Skeletal muscle satellite cell (primary cell): ENCODE measurements at regions not wholly inside any gene's neighbourhood (a gene's known extent, or its start where the extent isn't known, plus 50 kb on each side); places are given as distances from the start of the nearest gene placed in this dataset.
"Not testable (repeated sequence)": the region's sequence is repeated elsewhere in the genome, so short reads cannot be mapped to it uniquely, and the experiment has no call there.

Source experiments
- H3K27me3 ChIP-seq: 2 replicates; pipeline ENCODE4 v1.7.0; 2013; ENCODE audit warnings: low read length; ENCODE audit not compliant: control insufficient read depth, insufficient read depth
- H3K36me3 ChIP-seq: 2 replicates; pipeline ENCODE4 v1.7.0; 2013; ENCODE audit warnings: mild to moderate bottlenecking, control low read depth, low read length; ENCODE audit not compliant: insufficient read depth
- H3K4me1 ChIP-seq: 2 replicates; pipeline ENCODE4 v1.7.0; 2013; ENCODE audit warnings: low read length; ENCODE audit not compliant: control insufficient read depth, insufficient read depth
- H3K4me2 ChIP-seq: 2 replicates; pipeline ENCODE4 v1.7.0; 2013; ENCODE audit warnings: mild to moderate bottlenecking, low read length
- H3K4me3 ChIP-seq: 2 replicates; pipeline ENCODE4 v1.7.0; 2013; ENCODE audit warnings: low read length
- H3K9ac ChIP-seq: 2 replicates; pipeline ENCODE4 v1.7.0; 2013; ENCODE audit warnings: mild to moderate bottlenecking, low read depth, low read length, moderate library complexity
- H3K9me3 ChIP-seq: replicated peaks from 2 replicates; pipeline ENCODE4 v1.7.0; 2013; ENCODE audit warnings: mild to moderate bottlenecking, control low read depth, low read length

DNA sequence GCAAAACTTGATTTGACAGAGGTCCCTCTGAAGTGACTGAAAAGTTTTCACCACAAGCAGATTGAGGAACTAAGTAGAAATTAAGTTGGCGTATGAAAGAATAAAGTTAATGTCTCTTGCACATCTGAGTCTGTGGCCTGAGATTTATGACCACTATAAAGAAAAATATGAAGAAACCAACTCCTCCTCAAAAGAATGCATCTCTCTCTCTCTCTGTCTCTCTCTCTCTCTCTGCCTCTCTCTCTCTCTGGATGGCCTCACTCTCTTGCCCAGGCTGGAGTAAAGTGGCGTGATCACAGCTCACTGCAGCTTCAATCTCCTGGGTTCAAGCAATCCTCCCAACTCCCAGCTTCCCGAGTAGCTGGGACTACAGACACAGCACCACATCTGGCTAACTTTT, 55.2 kb downstream of the RPL22L1 start:
- Histone ChIP-seq H3K27me3 (no peaks in the 10 kb centered on the region), H3K9ac (no peak overlapping the region), H3K9me3 (no peaks in the 10 kb centered on the region), H3K4me2 (no peak overlapping the region), H3K4me1 (peaks cover 40% of the 10 kb centered on the region), H3K36me3 (no peaks in the 10 kb centered on the region), H3K4me3 (no peak overlapping the region)

DNA sequence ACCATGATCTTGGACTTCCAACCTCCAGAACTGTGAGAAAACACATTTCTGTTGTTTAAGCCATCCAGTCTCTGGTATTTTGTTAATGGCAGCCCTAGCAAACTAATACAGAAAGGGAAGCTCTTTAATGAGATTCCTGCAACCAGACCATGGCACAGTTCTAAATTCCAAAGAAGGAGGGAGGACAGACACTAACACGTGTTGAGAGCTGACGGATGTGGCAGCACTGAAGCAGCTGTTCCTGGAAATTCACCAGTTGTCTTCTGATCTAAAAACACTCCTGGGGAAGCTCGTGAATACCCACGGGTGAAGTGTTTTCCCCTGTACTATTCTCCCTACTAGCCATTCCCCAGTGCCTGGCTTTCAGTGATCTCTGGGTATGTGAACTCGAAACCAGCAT, 56.7 kb downstream of the RPL22L1 start:
- Histone ChIP-seq H3K9me3 (no peaks in the 10 kb centered on the region), H3K4me1 (peaks cover 51% of the 10 kb centered on the region), H3K9ac (no peak overlapping the region), H3K27me3 (no peaks in the 10 kb centered on the region), H3K4me2 (no peak overlapping the region), H3K36me3 (no peaks in the 10 kb centered on the region), H3K4me3 (no peak overlapping the region)

DNA sequence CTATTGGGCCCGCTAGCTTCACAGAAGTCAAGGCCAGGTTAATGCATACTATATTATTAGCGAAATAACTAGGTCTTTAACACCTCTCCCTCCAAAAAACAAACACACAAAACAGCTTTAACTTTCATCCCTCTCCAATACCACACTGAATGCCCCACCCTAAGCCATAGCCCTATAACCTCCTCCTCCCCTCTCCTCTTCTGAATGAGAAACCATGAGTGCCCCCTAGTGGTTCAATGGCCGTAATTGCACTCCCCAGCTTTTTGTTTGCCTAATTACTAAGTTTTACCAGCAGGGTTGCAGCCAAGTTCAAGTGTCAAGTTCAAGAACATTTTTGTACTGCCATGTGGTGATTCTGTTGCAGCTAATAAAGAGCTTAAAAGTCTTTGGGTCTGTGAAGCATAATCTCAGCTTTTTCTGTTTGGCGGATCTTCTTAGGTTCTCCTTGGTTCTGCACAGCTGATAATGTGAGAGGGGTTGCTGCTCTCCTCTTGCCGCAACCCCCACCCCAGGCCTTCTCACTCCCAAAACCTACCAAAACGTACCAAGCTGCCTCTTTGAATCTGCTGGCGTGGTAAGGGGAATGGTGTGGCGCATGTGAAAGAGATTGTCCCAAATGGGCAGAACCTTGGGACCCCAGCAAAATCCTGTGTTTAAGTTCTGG, 57.9 kb downstream of the RPL22L1 start:
- no peaks in the 10 kb centered on the region for H3K27me3 ChIP-seq
- H3K9ac ChIP-seq, result no peak overlapping the region
- H3K4me1 ChIP-seq, result peaks cover 51% of the 10 kb centered on the region
- no peaks in the 10 kb centered on the region for H3K36me3 ChIP-seq
- no peak overlapping the region for H3K4me2 ChIP-seq
- no peak overlapping the region for H3K4me3 ChIP-seq
- no peaks in the 10 kb centered on the region for H3K9me3 ChIP-seq

DNA sequence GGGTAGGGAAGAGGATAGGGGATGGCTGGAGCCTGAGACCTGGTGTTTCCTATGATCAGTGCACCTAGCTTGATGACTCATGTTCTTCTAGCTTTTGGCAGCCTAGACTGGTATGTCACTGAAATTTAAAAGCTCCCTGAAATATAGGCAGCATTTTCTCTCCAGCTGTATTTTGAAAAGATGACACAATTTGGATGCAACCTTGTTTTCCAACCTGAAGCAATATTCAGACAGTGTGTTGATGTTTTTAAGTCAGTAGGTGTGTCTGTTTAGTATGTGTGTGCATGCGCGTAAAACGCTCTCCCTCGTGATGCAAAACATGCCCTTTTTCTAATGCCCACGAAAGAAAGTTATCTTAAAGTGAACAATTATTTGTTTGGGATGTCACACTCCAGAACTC, 58.5 kb downstream of the RPL22L1 start:
- H3K27me3 ChIP-seq, result no peaks in the 10 kb centered on the region
- no peaks in the 10 kb centered on the region for H3K36me3 ChIP-seq
- peaks cover 51% of the 10 kb centered on the region for H3K4me1 ChIP-seq
- H3K4me3 ChIP-seq, result no peak overlapping the region
- H3K9me3 ChIP-seq, result no peaks in the 10 kb centered on the region
- peak overlapping the region; percentile 3 for H3K4me2 ChIP-seq
- H3K9ac ChIP-seq, result no peak overlapping the region

DNA sequence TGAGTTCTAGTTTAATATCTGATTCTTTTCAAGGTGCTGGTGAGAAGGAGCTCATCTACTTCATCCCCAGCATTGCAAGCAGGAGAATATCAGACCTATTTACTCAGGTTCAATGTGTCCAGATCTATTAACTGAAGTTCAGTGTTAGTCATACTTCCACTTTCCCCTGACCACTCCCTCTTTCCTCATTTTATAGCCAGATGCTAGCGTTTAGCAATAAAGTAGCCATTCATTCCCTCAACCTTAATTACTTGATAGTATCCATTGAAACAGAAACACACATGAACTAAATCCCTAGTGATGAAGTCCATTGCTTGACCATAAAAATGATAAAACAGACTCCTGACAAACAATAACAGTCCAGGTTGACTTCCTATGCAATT, 60.0 kb downstream of the RPL22L1 start:
- peaks cover 46% of the 10 kb centered on the region for H3K4me1 ChIP-seq
- H3K27me3 ChIP-seq, result no peaks in the 10 kb centered on the region
- H3K36me3 ChIP-seq, result no peaks in the 10 kb centered on the region
- no peaks in the 10 kb centered on the region for H3K9me3 ChIP-seq
- no peak overlapping the region for H3K9ac ChIP-seq
- no peak overlapping the region for H3K4me3 ChIP-seq
- H3K4me2 ChIP-seq, result peak overlapping the region; percentile 6

DNA sequence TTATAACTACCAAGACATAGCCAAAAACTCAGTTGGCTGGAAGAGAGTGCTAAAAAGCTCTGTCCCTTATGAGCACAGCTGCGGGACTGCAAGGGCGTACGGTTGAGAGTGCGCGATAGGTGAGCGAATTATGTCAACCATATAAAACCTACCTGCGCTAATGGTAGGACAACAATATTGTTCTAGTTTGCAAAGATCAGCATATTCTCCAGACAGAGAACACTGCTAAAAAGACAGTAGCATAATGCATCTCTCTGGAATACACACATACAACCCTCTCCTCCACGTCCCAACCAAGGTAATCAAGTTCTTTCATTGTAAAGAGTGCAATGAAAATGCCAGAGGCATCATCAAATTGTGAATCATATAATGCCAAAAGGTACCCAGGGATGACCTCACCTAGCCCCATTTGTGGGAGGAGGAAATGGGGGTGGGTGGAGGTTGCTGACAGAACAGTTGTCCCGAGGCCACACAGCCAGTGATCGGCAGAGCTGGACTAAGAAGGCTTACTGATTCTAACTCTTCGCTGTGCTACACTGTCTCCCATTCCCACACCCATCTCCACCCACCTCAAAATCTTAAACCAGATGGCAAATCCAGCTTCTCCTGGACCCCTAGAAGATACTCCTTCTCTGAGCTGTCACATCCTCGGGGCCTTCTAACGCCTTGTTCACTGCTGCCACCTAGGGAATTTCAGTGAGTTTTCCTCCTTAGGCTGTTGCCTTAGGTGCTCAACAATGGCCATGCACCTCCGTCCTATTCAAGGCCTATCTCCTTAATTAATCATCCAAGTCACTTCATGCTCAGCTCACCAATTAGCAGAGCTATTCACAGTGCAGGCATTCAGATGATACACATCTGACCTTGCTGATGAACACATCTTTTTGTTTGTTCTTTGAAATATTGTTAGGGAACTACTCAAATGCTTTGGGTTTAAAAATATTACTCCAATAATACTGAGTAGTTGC, 60.7 kb downstream of the RPL22L1 start:
- no peaks in the 10 kb centered on the region for H3K36me3 ChIP-seq
- no peak overlapping the region for H3K9ac ChIP-seq
- H3K4me1 ChIP-seq, result peaks cover 47% of the 10 kb centered on the region
- peak overlapping the region; percentile 10 for H3K4me2 ChIP-seq
- no peaks in the 10 kb centered on the region for H3K9me3 ChIP-seq
- no peak overlapping the region for H3K4me3 ChIP-seq
- no peaks in the 10 kb centered on the region for H3K27me3 ChIP-seq

DNA sequence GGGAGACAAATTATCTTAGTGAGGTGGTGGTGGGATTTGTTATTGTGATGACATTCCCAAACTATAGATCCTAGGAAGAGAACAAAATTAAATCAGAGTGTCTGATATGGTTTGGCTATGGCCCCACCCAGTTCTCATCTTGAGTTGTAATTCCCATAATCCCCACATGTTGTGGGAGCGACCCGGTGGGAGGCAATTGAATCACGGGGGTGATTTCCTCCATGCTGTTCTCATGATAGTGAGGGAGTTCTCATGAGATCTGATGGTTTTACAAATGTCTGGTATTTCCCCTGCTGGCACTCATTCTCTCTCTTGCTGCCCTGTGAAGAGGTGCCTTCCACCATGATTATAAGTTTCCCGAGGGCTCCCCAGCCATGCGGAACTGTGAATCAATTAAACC, 62.0 kb downstream of the RPL22L1 start:
- no peak overlapping the region for H3K4me3 ChIP-seq
- no peak overlapping the region for H3K4me2 ChIP-seq
- H3K27me3 ChIP-seq, result no peaks in the 10 kb centered on the region
- H3K36me3 ChIP-seq, result no peaks in the 10 kb centered on the region
- H3K9ac ChIP-seq, result no peak overlapping the region
- H3K9me3 ChIP-seq, result no peaks in the 10 kb centered on the region
- H3K4me1 ChIP-seq, result peaks cover 52% of the 10 kb centered on the region

DNA sequence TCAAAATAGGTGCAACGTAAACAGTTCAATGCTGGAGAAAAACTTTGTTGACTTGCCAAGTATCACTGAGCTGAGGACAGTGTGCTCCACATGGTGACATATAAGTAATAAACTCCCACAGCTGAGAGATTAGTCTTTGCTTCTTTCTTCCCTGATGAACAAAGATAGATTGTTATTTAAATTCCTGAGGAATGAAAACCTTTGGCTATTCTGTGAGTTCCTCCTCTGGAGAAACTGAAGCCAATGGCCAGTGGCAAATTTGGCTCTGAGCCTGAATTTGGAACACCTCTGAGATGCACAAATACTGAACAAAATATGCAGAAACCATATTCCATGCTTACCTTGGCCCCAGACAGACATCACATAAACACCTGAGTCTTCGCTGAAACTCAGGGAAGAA, 63.3 kb downstream of the RPL22L1 start:
- Histone ChIP-seq H3K9me3 (no peaks in the 10 kb centered on the region), H3K4me2 (no peak overlapping the region), H3K4me3 (no peak overlapping the region), H3K27me3 (no peaks in the 10 kb centered on the region), H3K9ac (no peak overlapping the region), H3K4me1 (peaks cover 54% of the 10 kb centered on the region), H3K36me3 (no peaks in the 10 kb centered on the region)

DNA sequence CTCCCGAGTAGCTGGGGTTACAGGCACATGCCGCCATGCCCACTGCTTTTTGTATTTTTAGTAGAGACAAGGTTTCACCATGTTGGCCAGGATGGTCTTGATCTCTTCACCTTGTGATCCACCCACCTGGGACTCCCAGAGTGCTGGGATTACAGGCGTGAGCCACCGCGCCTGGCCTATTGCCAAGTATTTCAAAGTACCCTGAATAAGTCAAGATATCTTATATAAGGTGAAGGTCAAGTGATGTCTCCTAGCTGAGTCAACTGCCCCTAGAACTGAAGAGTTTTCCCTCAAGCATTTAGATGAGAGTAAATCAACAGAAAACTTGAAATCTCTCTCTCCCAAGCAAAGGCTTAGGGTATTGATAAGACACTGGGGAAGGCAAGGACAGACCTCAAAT, 63.9 kb downstream of the RPL22L1 start:
- no peak overlapping the region for H3K4me2 ChIP-seq
- H3K4me3 ChIP-seq, result no peak overlapping the region
- H3K4me1 ChIP-seq, result peaks cover 54% of the 10 kb centered on the region

DNA sequence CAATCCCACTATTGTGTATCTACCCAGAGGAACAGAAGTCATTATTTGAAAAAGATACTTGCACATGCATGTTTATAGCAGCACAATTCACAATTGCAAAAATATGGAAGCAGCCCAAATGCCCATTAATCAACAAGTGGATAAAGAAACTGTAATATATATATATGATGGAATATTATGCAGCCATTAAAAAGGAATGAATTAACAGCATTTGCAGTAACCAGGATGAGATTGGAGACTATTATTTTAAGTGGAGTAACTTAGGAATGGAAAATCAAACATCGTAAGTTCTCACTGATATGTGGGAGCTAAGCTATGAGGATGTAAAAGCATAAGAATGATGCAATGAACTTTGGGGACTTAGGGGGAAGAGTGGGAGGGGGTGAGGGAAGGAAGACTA, 64.7 kb downstream of the RPL22L1 start:
- not testable (repeated sequence) for H3K4me3 ChIP-seq, H3K9me3 ChIP-seq, H3K27me3 ChIP-seq, H3K4me2 ChIP-seq, H3K9ac ChIP-seq, H3K36me3 ChIP-seq
- H3K4me1 ChIP-seq, result peaks cover 47% of the 10 kb centered on the region

More for the DNA sequence above, 63.9 kb downstream of the RPL22L1 start:
- H3K36me3 ChIP-seq, result no peaks in the 10 kb centered on the region
- no peaks in the 10 kb centered on the region for H3K27me3 ChIP-seq
- H3K9ac ChIP-seq, result no peak overlapping the region
- no peaks in the 10 kb centered on the region for H3K9me3 ChIP-seq

DNA sequence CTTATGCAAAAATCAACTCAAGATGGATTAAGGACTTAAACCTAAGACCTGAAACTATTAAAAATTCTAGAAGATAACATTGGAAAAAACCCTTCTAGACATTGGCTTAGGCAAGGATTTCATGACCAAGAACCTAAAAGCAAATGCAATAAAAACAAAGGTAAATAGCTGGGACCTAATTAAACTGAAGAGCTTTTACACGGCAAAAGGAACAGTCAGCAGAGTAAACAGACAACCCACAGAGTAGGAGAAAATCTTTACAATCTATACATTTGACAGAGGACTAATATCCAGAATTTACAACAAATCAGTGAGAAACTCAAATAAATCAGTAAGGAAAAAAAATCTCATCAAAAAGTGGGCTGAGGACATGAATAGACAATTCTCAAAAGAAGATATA, 65.4 kb downstream of the RPL22L1 start:
- not testable (repeated sequence) for H3K27me3 ChIP-seq, H3K4me3 ChIP-seq, H3K9me3 ChIP-seq, H3K9ac ChIP-seq, H3K36me3 ChIP-seq, H3K4me2 ChIP-seq
- peaks cover 40% of the 10 kb centered on the region for H3K4me1 ChIP-seq

DNA sequence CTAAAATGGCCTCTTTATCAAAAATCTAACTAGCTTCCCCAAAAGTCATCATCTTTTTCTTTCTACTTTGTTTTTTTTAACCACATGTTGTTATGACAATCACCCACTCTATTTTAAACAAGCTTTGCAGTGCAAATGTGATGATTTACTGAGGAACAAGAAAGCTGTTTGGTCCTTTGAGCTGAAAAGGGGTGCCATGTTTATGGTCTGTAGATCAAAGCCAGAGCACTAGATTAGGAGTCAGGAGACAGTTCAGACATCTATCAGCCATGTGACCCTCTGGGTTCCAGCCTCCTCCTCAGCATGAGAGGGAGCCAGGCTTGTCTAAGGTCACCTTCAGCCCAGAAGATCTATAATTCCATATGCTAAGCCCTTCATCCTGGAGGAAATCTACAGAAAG, 65.9 kb downstream of the RPL22L1 start:
- Histone ChIP-seq H3K4me3 (no peak overlapping the region), H3K9me3 (no peaks in the 10 kb centered on the region), H3K4me1 (peaks cover 35% of the 10 kb centered on the region), H3K36me3 (no peaks in the 10 kb centered on the region), H3K4me2 (no peak overlapping the region), H3K9ac (no peak overlapping the region), H3K27me3 (no peaks in the 10 kb centered on the region)
